DND-41 (cell line): ENCODE measurements at regions not wholly inside any gene's neighbourhood (a gene's known extent, or its start where the extent isn't known, plus 50 kb on each side); places are given as distances from the start of the nearest gene placed in this dataset.
"Not testable (repeated sequence)": the region's sequence is repeated elsewhere in the genome, so short reads cannot be mapped to it uniquely, and the experiment has no call there.

ENCODE experiments used
- ATAC-seq: fragments of 200-7000 bp; cut with Tn5 transposase; 3 replicates; pipeline ENCODE4 v1.9.1; 2021; ENCODE audit warnings: low read depth; ENCODE audit not compliant: insufficient read depth
- DNase-seq: peaks from one replicate; pipeline ENCODE4 v3.0.0-alpha.2; 2020
- H2AFZ ChIP-seq: 2 replicates; pipeline ENCODE4 v1.6.0; 2012; ENCODE audit warnings: low read depth, low read length
- H3K27ac ChIP-seq: 2 replicates; pipeline ENCODE4 v1.5.1; 2012; ENCODE audit warnings: low read length, inconsistent platforms
- H3K27me3 ChIP-seq: fragments of 200-600 bp; sonication (generic); 2 replicates; pipeline ENCODE4 v1.6.0; 2012; ENCODE audit warnings: low read length, mild to moderate bottlenecking, inconsistent platforms; ENCODE audit not compliant: insufficient read depth, poor library complexity
- H3K36me3 ChIP-seq: 2 replicates; pipeline ENCODE4 v1.5.1; 2012; ENCODE audit warnings: low read length, inconsistent platforms; ENCODE audit not compliant: insufficient read depth
- H3K4me1 ChIP-seq: 2 replicates; pipeline ENCODE4 v1.5.1; 2012; ENCODE audit warnings: mild to moderate bottlenecking, low read length; ENCODE audit not compliant: insufficient read depth
- H3K4me2 ChIP-seq: 2 replicates; pipeline ENCODE4 v1.6.0; 2012; ENCODE audit warnings: mild to moderate bottlenecking, moderate library complexity, low read length, inconsistent platforms; ENCODE audit not compliant: insufficient read depth
- H3K4me3 ChIP-seq, 2 experiments: fragments of 200-600 bp in 1 of 2; shearing (Covaris generic) in 1 of 2; 2 replicates each; pipeline ENCODE4 v1.5.1; 2012 to 2016; ENCODE audit warnings: inconsistent platforms in 2 of 2, low read length in 2 of 2, mild to moderate bottlenecking in 2 of 2, low read depth in 1 of 2, moderate library complexity in 1 of 2
- H3K79me2 ChIP-seq: 2 replicates; pipeline ENCODE4 v1.6.0; 2012; ENCODE audit warnings: low read length, inconsistent platforms; ENCODE audit not compliant: insufficient read depth
- H3K9ac ChIP-seq: 2 replicates; pipeline ENCODE4 v1.6.0; 2012; ENCODE audit warnings: low read depth, mild to moderate bottlenecking, inconsistent platforms, low read length, moderate library complexity
- H3K9me3 ChIP-seq: 2 replicates; pipeline ENCODE4 v1.5.1; 2012; ENCODE audit warnings: low read length, moderate library complexity, mild to moderate bottlenecking, inconsistent platforms; ENCODE audit not compliant: insufficient read depth, severe bottlenecking
- H4K20me1 ChIP-seq: 2 replicates; pipeline ENCODE4 v1.6.0; 2012; ENCODE audit warnings: low read length; ENCODE audit not compliant: insufficient read depth
- EZH2 ChIP-seq: IDR thresholded peaks from 3 replicates; pipeline ENCODE4 v1.6.1; 2012; ENCODE audit warnings: borderline replicate concordance, low read depth, mild to moderate bottlenecking, moderate library complexity, low read length, inconsistent platforms; ENCODE audit not compliant: severe bottlenecking
- TF ChIP-seq, protein P1 (sequence below): IDR thresholded peaks from 2 replicates; pipeline ENCODE4 v1.5.1; 2012; ENCODE audit warnings: borderline replicate concordance, low read length, moderate library complexity, mild to moderate bottlenecking; ENCODE audit not compliant: poor library complexity, severe bottlenecking; ENCODE audit errors: extremely low read depth

GRCh38 chr2:212725180-212725579 lies 186.6 kb upstream of the ERBB4 start:
- no peak for ATAC-seq
- no peak overlapping the region for H3K4me3 ChIP-seq
- H3K79me2 ChIP-seq, result no peaks in the 10 kb centered on the region

GRCh38 chr2:212723226-212723625 lies 184.6 kb upstream of the ERBB4 start:
- H3K4me2 ChIP-seq, result no peak overlapping the region
- ATAC-seq, result no peak

More at GRCh38 chr2:212725180-212725579, 186.6 kb upstream of the ERBB4 start:
- Histone ChIP-seq H3K9ac (no peak overlapping the region), H3K4me1 (no peaks in the 10 kb centered on the region), H3K9me3 (no peaks in the 10 kb centered on the region), H3K27me3 (no peaks in the 10 kb centered on the region), H3K4me2 (no peak overlapping the region), H3K27ac (no peak overlapping the region), H3K36me3 (no peaks in the 10 kb centered on the region), H2AFZ (no peak overlapping the region), H4K20me1 (no peaks in the 10 kb centered on the region)
- no peak for DNase-seq
- no peak for TF ChIP-seq EZH2
- TF ChIP-seq, protein P1, sequence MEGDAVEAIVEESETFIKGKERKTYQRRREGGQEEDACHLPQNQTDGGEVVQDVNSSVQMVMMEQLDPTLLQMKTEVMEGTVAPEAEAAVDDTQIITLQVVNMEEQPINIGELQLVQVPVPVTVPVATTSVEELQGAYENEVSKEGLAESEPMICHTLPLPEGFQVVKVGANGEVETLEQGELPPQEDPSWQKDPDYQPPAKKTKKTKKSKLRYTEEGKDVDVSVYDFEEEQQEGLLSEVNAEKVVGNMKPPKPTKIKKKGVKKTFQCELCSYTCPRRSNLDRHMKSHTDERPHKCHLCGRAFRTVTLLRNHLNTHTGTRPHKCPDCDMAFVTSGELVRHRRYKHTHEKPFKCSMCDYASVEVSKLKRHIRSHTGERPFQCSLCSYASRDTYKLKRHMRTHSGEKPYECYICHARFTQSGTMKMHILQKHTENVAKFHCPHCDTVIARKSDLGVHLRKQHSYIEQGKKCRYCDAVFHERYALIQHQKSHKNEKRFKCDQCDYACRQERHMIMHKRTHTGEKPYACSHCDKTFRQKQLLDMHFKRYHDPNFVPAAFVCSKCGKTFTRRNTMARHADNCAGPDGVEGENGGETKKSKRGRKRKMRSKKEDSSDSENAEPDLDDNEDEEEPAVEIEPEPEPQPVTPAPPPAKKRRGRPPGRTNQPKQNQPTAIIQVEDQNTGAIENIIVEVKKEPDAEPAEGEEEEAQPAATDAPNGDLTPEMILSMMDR, result no peak

DNA sequence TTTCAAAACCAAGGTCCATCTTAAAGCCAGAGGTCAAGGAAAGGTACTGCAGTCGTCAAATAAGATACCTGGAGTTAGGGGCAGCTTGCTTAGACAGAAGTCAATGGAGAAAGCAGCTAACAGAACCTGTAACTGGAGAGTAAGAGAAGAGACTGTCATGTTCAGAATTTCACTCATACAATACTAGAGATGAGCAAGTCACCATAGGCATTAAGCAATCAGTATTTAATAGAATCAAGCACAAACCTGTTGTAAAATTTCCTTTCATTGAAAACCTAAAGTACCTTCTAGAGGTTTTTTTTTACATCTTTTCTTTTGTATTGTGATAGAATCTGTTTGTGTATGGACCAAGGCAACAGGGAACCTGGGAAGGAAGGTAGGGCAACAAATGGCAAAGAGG lies 183.4 kb upstream of the ERBB4 start:
- no peak overlapping the region for H3K4me3 ChIP-seq
- no peak overlapping the region for H3K4me2 ChIP-seq
- no peaks in the 10 kb centered on the region for H3K4me1 ChIP-seq
- no peaks in the 10 kb centered on the region for H3K27me3 ChIP-seq
- no peaks in the 10 kb centered on the region for H3K9me3 ChIP-seq
- no peaks in the 10 kb centered on the region for H3K36me3 ChIP-seq
- no peak overlapping the region for H3K27ac ChIP-seq
- no peak overlapping the region for H3K9ac ChIP-seq
- no peaks in the 10 kb centered on the region for H4K20me1 ChIP-seq
- no peak for ATAC-seq
- TF ChIP-seq, protein P1, result no peak
- TF ChIP-seq EZH2, result no peak
- H2AFZ ChIP-seq, result no peak overlapping the region
- DNase-seq, result no peak
- no peaks in the 10 kb centered on the region for H3K79me2 ChIP-seq

More at GRCh38 chr2:212723226-212723625, 184.6 kb upstream of the ERBB4 start:
- Histone ChIP-seq H2AFZ (no peak overlapping the region), H3K36me3 (no peaks in the 10 kb centered on the region), H4K20me1 (no peaks in the 10 kb centered on the region), H3K4me3 (no peak overlapping the region), H3K27me3 (no peaks in the 10 kb centered on the region), H3K9me3 (no peaks in the 10 kb centered on the region), H3K9ac (no peak overlapping the region), H3K27ac (no peak overlapping the region), H3K4me1 (no peaks in the 10 kb centered on the region), H3K79me2 (no peaks in the 10 kb centered on the region)
- no peak for TF ChIP-seq EZH2
- TF ChIP-seq, protein P1, result no peak
- DNase-seq, result no peak

DNA sequence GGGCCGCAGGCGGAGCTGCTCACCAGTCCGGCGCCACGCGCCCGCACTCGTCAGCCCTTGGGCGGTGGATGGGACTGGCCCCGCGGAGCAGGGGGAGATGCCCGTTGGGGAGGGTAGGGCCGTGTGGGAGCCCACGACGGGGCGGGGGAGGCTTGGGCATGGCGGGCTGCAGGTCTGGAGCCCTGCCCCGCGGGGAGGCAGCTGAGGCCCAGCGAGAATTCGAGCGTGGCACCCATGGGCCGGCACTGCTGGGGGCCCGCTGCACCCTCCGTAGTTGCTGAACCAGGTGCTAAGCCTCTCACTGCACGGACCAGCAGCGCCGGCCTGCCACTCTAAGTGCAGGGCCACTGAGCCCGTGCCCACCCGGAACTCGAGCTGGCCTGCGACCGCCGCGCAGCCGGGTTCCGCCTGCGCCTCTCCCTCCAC lies 182.4 kb upstream of the ERBB4 start:
- Histone ChIP-seq H3K4me3 (no peak overlapping the region), H3K9ac (no peak overlapping the region), H3K79me2 (no peaks in the 10 kb centered on the region), H3K36me3 (no peaks in the 10 kb centered on the region), H3K27ac (no peak overlapping the region), H3K27me3 (no peaks in the 10 kb centered on the region), H4K20me1 (no peaks in the 10 kb centered on the region), H2AFZ (no peak overlapping the region), H3K4me2 (no peak overlapping the region), H3K9me3 (no peaks in the 10 kb centered on the region), H3K4me1 (no peaks in the 10 kb centered on the region)
- ATAC-seq, result no peak
- DNase-seq, result no peak
- TF ChIP-seq EZH2, result no peak
- TF ChIP-seq, protein P1, result no peak

- not testable (repeated sequence) for DNase-seq, H3K4me1 ChIP-seq, H3K9me3 ChIP-seq, H3K4me2 ChIP-seq, H4K20me1 ChIP-seq, ATAC-seq, H3K79me2 ChIP-seq, H3K36me3 ChIP-seq, H3K27me3 ChIP-seq, H2AFZ ChIP-seq, H3K27ac ChIP-seq, H3K4me3 ChIP-seq, H3K9ac ChIP-seq
Measured at GRCh38 chr2:212715411-212715810, 176.8 kb upstream of the ERBB4 start.
